HG02763 (cell line): ENCODE measurements at regions not wholly inside any gene's neighbourhood (a gene's known extent, or its start where the extent isn't known, plus 50 kb on each side); places are given as distances from the start of the nearest gene placed in this dataset.
"Not testable (repeated sequence)": the region's sequence is repeated elsewhere in the genome, so short reads cannot be mapped to it uniquely, and the experiment has no call there.

ENCODE experiments used
- ATAC-seq: cut with Tn5 transposase; IDR thresholded peaks from one replicate; pipeline ENCODE4 v1.9.1; 2021; ENCODE audit warnings: mild to moderate bottlenecking, moderate library complexity; ENCODE audit not compliant: unreplicated experiment

DNA sequence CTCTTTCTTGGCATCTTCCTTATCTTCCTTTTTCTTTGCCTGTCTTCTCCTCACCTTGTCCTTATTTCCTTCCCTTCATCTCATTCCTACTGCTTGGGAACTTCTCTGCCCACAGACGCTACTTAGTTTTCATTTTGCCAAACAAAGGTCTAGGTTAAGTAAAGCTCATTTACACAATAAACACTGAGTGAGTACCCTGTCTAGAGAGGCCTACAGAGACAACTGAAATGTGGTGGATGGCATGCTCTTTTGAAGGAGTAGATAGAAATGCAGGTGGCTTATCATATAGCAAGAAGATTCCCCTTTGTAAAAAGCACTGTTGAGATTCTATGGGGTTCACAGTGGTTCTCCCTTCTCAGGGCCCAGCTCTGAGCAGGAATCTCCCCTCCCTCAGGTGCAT is 319.0 kb downstream of the CNTN3 start:
- no peak for ATAC-seq

DNA sequence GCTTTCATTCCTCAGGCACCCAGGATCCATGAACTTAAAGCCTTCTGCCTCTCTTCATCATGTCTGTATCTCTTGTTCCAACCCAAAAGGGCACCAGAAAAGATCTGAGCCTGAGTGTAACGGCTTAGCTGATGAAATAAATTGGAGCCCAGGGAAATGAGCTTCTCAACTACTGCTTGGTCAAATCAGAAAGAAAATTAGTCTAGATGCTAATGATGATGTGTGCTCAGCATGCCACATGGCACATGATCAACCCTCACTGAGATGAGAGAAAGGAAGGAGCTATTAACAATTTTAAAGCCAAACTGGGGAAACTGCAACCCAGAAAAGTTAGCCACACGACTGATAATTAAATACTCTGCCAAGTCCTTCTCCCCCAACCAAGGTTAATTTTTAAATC is 325.7 kb downstream of the CNTN3 start:
- ATAC-seq: no peak

- no peak for ATAC-seq
Observed at GRCh38 chr3:74287557-74287956, 326.9 kb downstream of the CNTN3 start.

DNA sequence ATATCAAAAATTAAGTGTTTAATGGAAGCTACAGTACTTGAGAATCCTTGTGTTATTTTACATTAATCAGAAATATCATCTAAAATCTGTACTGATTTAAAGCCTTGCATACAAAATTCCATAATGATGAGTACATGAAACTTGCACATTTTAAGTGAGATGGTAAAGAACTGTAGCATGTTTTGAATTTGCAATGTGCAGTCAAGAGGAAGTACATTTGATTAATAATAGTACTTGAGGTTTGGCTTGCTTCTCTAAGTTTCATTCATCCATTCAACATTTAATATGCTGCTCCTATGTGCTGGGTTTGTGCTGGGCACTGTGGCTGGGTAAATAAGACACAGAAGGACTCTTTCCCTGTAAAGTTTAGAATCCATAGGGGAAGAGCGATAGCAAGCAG is 332.3 kb downstream of the CNTN3 start:
- ATAC-seq: no peak

DNA sequence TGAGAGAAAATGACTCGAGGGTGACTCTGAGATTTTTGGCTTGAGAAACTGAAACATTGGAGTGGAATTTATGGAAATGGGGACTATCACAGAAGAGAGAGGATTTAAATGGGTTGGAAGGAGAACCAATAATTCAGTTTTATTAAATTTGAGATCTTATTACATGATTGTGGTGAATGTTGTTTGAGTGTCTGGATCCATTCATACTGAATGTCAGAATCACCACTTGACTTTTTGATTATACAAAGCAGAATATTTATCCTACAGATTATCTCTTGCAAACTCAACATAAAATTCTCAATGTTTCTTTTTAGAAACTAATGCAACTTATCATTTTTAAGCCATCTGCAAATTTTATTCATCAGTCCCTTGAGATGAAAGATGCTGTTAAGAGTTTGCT is 332.8 kb downstream of the CNTN3 start:
- ATAC-seq: no peak

DNA sequence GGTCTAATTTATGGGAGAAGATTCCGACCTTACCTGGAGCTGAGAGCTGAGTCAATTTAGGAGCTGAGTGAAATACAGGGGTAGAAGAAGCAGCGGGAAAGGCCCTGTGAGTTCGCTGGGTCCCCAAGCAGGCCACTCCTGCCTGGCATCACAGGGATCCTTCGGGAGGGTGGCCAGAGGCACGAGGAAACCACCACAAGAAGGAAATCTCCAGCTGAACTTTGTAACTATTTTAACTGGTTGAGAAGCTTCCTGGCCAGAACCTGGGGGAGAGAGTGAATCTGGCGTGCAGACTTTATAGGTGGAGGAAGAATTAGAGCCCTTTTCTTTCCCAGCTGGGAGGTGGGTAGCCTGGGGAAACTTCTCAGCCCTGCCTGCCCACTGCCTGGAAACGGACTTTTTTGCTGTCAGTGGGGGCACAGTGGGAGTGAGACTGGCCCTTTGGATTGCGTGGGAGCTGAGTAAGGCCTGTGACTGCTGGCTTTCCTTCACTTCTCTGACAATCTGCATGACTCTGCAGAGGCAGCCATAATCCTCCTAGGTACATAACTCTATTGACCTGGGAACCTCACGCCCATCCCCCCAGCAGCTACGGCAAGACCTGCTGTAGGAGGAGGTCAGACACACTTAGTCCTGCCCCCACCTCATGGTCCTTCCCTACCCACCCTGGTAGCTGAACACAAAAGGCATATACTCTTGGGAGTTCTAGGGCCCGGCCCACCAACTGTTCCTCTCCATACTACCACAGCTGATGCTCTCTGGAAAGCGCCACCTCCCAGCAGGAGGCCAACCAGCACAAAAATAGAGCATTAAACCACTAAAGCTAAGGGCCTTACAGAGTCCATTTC is 340.7 kb downstream of the CNTN3 start:
- no peak for ATAC-seq

- no peak for ATAC-seq
Observed at GRCh38 chr3:74273091-74273490, 341.4 kb downstream of the CNTN3 start.

DNA sequence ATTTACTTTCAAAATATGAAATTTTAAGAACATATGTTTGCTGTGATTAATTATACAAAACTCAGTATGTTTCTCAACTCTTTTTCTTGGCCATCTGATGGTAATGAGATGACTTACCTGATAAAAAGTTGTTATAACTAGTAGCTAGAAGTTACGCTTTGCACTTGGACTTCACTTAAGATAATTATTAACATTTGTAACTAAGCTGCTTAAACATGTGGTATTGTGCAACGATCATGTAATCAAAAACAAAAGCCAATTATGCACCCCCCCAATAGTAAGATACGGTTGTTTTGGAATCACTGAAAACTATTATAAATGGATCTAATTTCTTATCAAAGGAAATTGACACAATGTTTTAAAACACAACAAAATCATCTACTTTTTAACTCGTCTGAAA is 342.9 kb downstream of the CNTN3 start:
- no peak for ATAC-seq

GRCh38 chr3:74269689-74270088 is 344.8 kb downstream of the CNTN3 start:
- no peak for ATAC-seq

GRCh38 chr3:74268753-74269152 is 345.7 kb downstream of the CNTN3 start:
- ATAC-seq: no peak

- peak; percentile 54 for ATAC-seq
Observed at GRCh38 chr3:74267588-74268184, 346.8 kb downstream of the CNTN3 start.

- no peak for ATAC-seq
Observed at GRCh38 chr3:74267131-74267530, 347.3 kb downstream of the CNTN3 start.

DNA sequence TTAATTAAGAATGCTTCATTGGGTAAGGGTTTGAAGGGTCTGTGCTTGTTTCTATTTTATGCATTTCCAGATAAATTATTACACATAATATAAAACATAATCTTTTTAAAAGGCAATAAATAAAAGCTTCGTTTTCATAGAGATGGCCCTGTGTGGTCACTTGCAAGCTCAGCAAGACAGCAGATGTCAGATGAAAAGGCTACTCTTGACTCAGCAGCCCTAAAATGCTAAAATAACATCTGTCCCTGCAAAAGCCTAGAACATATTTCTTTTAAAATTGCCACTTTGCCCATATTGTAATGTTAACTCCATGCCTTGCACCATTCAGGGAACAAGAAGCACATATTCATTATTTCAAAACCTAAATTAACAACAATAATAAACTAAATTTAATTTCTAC is 349.4 kb downstream of the CNTN3 start:
- no peak for ATAC-seq

- no peak for ATAC-seq
Observed at GRCh38 chr3:74263031-74263430, 351.4 kb downstream of the CNTN3 start.

GRCh38 chr3:74233091-74233490 is 381.4 kb downstream of the CNTN3 start:
- no peak for ATAC-seq

- no peak for ATAC-seq
Observed at GRCh38 chr3:74217467-74217866, 397.0 kb downstream of the CNTN3 start.

DNA sequence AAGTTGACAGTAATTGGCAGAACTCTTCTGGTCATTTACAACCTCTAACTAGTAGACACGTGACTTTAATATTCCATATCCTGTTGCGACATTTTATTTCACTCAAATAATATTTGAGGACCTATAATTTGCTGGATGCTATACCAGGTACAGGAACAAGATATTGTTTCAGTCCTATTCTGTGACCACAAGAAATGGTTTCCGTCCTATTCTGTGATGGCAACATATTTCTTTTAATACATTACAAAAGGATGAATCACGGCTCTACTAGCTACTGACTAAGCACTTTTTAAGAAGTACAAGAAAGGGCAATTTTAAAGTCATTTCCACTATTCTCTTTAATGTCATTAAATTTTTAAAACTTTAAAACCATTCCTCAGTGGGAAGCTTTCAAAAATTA is 400.2 kb downstream of the CNTN3 start:
- ATAC-seq: no peak

DNA sequence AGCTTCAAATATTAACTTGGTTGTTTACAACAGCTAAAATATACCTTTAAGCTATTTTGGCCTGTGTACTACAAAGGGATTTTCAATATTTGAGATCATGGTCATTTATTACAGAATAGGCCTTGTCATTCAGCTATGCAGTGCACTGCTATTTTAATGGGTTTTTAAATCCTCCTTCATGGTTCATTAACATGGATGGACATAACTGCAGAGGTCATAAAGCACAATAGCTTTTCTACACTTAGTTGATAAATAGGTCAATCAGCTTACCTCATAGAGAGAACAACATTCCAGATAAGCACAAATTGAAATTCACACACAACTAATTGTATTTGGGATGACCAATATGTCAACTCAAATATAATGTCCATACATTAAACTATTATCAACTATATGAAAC is 403.7 kb downstream of the CNTN3 start:
- no peak for ATAC-seq

- ATAC-seq: no peak
Observed at GRCh38 chr3:74200952-74201351, 413.5 kb downstream of the CNTN3 start.

DNA sequence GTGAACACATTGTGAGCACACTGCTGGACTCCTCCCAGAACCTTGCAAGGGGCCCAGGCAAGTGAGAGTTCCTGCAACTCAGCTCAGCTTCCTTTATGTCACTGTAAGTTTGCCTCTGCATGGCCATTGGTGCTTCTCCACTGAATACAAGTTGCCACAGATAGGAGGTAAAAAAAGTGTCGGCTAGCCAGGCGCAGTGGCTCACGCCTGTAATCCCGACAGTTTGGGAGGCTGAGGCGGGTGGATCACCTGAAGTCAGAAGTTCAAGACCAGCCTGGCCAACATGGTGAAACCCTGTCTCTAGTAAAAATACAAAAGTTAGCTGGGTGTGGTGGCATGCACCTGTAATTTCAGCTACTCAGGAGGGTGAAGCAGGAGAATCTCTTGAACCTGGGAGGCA is 435.8 kb downstream of the CNTN3 start:
- ATAC-seq: not testable (repeated sequence)

DNA sequence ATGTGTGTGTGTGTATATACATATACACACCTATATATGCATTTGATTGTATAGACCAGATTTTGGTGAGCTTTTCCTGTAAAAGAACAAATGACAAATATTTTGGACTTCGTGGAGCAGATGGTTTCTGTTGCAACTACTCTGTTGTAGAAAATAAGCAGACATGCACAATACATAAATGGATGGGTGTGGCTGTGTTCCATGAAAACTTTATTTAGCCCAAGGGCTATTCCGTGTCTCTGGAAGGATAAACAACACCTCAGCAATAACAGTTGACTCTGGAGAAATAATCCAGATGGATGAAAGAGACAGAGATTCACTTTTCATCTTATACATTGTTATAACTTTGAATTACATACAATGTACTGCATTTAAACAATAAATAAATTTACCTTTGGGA is 441.4 kb downstream of the CNTN3 start:
- no peak for ATAC-seq

DNA sequence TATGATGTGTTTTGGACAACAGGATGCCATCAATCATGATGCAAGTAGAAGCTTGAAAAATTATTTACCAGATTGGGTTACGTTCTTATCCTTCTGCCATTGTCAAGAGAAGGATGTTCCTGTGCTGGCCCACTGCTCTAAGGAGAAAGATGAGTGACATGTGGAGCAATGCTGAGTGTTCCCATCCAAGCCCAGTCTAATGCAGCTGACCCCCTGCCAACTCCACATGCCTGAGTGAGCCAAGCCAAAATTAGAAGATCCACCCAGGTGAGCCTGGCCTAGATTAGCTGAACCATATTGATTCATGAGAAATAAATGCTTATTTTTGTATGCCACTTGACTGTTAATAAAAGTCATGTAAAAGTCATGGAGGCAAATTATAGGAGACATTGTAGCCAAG is 446.5 kb downstream of the CNTN3 start:
- no peak for ATAC-seq

DNA sequence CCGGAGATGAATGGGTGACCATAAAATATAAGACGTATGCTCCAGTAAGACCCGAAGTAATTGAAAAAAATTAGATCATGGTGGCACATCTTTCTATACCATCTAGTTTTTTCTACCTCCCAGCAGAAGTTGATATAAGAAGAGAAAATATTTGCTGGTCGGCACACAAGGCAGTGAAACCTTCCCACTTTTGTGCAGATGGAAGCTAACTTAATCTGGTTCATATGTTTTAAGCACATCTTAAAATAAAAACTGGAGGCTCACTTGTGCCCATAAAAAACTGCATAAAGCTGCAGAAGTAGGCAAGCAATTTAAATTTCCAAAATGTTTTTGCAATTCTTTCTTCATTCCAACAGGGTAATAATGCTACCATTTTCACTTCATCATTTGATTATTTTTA is 449.2 kb downstream of the CNTN3 start:
- no peak for ATAC-seq
